Stimulated activated CD4-positive, alpha-beta T cell treated with anti-CD3 and anti-CD28 coated beads, Interleukin-1b, Interleukin-23, amount 100 ng/mL, for 24 hours (primary cell): ENCODE measurements at regions not wholly inside any gene's neighbourhood (a gene's known extent, or its start where the extent isn't known, plus 50 kb on each side); places are given as distances from the start of the nearest gene placed in this dataset.

Experiments used
- DNase-seq, 4 experiments: peaks; one replicate each; pipeline ENCODE4 v3.0.0-alpha.2; 2020; ENCODE audit warnings: low read depth in 4 of 4, low spot score in 1 of 4

DNA sequence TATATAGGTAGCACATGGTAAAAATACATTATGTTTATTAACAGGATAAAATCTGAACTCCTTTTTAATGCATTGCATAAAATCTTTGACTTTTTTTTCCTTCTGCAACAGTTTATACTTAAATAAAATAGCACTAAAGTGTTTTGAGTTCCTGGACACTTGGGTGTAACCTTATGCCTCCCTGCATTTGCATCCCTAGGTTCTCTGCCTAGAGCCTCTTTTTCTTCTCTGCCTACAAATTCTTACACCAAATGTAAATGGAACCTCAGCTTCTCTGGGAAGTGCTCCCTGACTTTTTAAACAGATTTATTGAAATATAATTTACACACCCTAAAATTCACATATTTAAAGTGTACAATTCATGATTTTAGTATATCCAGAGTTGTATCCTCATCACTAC is 1017.6 kb downstream of the CNTNAP5 start:
- DNase-seq = no peak

DNA sequence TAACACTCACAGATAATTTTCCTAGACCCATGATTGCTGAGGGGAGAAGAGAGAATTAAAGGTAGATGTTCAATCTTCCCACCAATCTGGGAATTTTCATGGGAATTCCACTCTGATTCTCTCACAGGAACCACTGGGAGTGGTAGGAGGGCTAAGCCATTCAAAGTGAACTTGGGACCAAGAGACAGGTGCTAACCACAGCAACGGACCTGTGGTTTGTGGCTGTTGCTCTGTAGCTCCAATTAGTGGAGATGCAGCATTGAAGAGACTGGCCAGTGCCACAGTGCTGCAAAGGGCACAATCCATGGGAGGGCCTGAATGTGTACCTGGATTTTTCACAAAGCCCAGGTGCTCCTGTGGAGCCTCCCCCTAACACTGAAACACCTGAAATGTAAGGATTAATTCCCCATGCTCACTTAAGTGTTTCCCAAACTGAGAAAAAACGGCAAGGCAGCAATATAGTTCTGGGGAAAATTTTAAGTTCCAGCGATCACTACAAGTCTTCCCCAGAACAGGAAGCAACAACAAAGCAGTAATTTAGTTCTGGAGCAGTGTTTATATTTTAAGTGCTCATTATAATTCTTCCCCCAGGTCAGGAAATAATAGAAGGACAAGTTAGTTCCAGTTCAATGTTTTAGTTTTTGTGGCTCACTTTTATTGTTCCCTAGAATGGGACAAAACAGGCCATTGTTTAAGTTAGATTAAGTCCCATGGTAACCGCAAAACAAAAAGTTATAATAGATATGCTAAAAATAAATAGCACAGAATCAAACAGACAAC is 1045.8 kb downstream of the CNTNAP5 start:
- DNase-seq = no peak

GRCh38 chr2:125073440-125073839 is 1048.4 kb downstream of the CNTNAP5 start:
- DNase-seq = no peak

DNA sequence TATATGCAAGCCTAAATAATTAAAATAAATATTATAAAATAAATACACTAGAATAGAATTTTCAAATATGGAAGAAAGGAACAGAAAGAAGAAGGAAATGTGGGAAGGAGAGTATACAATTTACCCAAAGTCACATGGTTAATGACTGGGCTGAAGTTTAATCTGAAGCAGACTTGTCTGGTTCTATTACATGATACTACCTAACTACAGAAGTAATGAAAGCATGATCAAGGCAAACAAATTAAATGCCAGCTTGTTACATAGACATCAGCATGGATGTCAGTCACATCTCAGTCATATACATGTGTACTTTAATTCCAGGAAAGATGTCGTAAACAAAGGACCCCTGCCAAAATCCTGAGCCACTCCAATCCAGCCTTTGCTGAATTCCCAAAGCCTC is 1060.8 kb downstream of the CNTNAP5 start:
- no peak for DNase-seq

DNA sequence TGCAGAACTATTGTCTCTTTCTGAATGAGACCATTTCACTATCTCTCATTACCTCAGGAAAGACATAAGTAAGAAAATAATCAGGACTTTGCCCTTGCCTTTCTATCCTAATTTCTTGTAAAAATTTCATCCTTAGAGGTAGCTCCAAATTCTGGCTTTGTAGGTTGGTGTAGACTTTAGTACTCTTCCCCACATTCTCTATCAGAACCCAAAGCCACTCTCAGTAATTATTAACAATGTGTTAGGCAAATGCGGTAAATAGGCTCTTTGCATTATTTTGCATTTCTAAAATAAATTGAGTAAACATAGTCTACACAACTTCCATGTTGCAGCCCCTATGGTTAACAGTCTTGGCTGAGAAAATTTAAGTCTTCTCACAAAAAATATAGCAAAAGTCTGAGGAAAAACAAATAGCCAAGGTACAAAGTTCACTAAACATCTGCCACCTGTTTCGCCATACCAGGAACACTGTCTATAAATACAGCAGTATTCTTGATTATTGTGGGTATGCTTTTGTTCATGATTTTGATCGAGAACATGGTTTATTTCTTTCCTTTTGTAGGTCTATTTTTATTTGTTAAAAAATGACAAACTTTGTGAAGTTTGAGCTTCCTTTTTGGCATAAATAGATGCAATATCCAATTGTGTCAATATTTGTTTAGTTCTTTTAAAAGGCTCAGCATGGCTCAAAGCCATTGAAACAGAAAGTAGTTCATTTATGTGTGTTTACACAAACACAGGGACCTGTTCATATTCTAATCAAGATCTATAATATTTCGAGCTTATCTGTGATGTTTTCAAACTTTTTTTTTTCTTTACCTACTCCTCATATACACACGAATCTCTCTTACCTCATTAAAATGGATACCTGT is 1061.5 kb downstream of the CNTNAP5 start:
- DNase-seq = no peak

- DNase-seq = no peak
Measured at GRCh38 chr2:125092276-125093009, 1067.4 kb downstream of the CNTNAP5 start.

- DNase-seq = no peak
Measured at GRCh38 chr2:125095826-125096225, 1070.7 kb downstream of the CNTNAP5 start.

- no peak for DNase-seq
Measured at GRCh38 chr2:125106710-125107109, 1081.6 kb downstream of the CNTNAP5 start.

GRCh38 chr2:125107446-125107845 is 1082.4 kb downstream of the CNTNAP5 start:
- DNase-seq = no peak

- DNase-seq = no peak
Measured at GRCh38 chr2:125108251-125108650, 1083.2 kb downstream of the CNTNAP5 start.

DNA sequence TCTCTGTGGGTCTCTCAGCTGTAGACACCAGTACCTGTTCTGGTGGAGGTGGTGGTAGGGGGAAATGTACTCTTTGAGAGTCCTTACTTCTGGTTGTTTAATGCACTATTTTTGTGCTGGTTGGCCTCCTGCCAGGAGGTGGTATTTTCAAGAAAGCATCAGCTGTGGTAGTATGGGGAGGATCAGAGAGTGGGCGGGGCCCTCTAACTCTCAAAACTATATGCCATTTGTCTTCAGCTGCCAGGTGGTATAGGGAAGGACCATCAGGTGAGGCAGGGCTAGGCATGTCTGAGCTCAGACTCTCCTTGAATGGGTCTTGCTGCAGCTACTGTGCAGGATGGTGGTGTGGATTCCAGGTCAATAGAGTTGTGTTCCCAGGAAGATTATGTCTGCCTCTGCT is 1100.8 kb downstream of the CNTNAP5 start:
- DNase-seq = no peak

GRCh38 chr2:125160947-125161346 is 1135.9 kb downstream of the CNTNAP5 start:
- DNase-seq = no peak

DNA sequence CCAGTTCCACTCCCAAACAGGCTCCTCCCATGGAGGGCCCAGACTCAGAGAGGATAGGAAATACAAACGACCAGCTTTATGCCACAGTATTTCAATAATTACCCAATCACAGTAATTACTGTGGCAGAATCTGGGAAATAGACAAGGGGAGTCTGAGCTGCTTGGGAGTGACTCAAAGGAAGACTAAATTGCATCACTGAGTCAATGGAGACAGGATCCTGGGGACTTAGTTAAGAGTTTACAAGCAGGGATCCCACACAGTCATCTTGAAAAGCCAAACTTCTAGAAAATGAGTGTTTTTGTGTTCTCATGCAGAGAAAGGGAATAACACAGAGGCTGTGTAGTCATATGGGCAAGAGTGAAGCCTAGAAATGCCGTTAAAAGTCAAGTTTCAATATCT is 1142.1 kb downstream of the CNTNAP5 start:
- no peak for DNase-seq

DNA sequence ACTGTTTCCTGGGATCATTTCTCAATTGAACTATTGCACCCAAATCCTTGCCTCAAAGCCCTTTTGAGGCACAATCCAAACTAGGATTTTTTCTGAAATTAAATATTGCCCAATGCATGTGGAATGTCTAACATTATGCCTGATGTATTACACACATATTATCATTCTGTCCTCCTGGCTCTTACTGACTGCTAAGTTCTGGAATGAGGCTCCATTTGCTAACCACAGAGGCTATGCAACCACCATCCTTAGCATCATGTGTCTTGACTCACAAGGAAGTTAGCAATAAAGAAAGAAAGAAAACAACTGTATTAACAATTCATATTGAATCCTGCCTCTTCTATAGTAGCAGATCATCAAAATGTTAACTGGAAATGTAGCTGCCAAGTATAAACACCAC is 1142.7 kb downstream of the CNTNAP5 start:
- DNase-seq = no peak

GRCh38 chr2:125168442-125168841 is 1143.4 kb downstream of the CNTNAP5 start:
- no peak for DNase-seq

GRCh38 chr2:125169022-125169763 is 1144.1 kb downstream of the CNTNAP5 start:
- DNase-seq = no peak

- no peak for DNase-seq
Measured at GRCh38 chr2:125169764-125170146, 1144.7 kb downstream of the CNTNAP5 start.

DNA sequence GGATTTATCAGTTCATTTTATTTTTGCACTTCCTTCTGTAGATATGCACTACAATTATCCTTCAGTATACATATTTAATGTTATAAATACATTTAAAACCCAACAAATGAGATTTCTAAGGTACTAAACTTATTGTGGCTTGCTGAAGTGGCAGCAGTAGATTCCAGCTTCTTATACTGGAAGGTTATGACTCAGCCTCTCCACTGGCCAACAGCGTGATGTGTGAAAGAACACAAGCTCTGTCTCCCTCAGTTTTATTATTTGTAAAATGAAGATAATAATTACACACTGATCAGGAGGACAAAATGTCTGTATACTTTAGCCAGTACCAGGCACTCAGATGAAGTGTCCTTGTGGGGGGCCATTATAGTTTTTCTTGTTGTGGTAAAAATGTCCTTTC is 1147.1 kb downstream of the CNTNAP5 start:
- DNase-seq = no peak

DNA sequence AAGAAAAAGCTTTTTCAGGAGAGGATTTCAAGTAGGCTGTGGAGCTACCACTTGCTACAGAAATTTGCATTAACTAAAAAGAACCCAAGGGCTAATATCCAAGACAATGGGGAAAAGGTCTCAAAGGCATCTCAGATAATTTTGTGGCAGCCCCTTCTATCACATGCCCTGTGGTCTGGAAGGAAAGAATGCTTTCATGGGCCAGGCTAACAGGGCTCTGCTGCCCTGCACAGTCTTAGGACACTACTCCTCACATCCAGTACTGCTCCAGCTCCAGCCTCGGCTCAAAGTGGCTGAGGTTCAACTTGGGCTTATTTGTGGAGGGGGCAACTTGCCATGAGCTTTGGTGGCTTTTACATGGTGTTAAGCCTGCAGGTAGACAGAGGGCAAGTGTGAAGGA is 1150.3 kb downstream of the CNTNAP5 start:
- DNase-seq = no peak

- no peak for DNase-seq
Measured at GRCh38 chr2:125185691-125186270, 1160.7 kb downstream of the CNTNAP5 start.

GRCh38 chr2:125207431-125207830 is 1182.3 kb downstream of the CNTNAP5 start:
- DNase-seq = no peak
